HepG2 (cell line): ENCODE measurements at regions not wholly inside any gene's neighbourhood (a gene's known extent, or its start where the extent isn't known, plus 50 kb on each side); places are given as distances from the start of the nearest gene placed in this dataset.

ENCODE experiments used
- ATAC-seq: fragments of 200-7000 bp; cut with Tn5 transposase; 3 replicates; pipeline ENCODE4 v1.9.1; 2020; ENCODE audit warnings: mild to moderate bottlenecking, moderate library complexity
- BruUV-seq: library from RNA; stranded (reverse); fragments of 400-500 nt; replicated peaks from 2 replicates; lab custom pipeline; 2021; lab: Mats Ljungman, UMichigan
- CTCF ChIA-PET: fragments of 300-600 bp; formaldehyde crosslinking; extraction: SDS; loops from one replicate; lab custom pipeline; 2021; ENCODE audit warnings: low total read pairs, inconsistent platforms, low intra/inter-chr PET ratio; lab: Yijun Ruan, JAX
- POLR2A ChIA-PET: fragments of 350-600 bp; sonication (Branson Sonifier 250); formaldehyde crosslinking; loops from one replicate; lab custom pipeline; 2020; ENCODE audit warnings: antibody characterized with exemption, inconsistent platforms; lab: Yijun Ruan, JAX
- DNase-seq: peaks from one replicate; pipeline ENCODE4 v3.0.0-alpha.2; 2015; ENCODE audit warnings: low spot score
- FAIRE-seq: peaks from 3 replicates; lab custom pipeline; 2011; peaks lifted over from hg19 to GRCh38; lab: Jason Lieb, UNC
- H2AFZ ChIP-seq: one replicate; pipeline ENCODE4 v1.6.1; 2011; ENCODE audit warnings: low read length, inconsistent platforms
- H3K27ac ChIP-seq: fragments of 300-600 bp; 3 replicates; pipeline ENCODE4 v1.8.0; 2011; ENCODE audit warnings: mixed run types, mild to moderate bottlenecking, mixed read lengths, low read length, inconsistent platforms; ENCODE audit not compliant: insufficient read depth; ENCODE audit errors: extremely low read length
- H3K27me3 ChIP-seq, 2 experiments: fragments of 200-600 bp in 1 of 2; 2 replicates in 1 of 2; 3 replicates in 1 of 2; pipeline versions ENCODE4 v1.6.0 to v1.8.0; 2011; ENCODE audit warnings: low read length in 2 of 2, mild to moderate bottlenecking in 2 of 2, moderate library complexity in 2 of 2, inconsistent platforms in 1 of 2; ENCODE audit not compliant: insufficient read depth in 2 of 2, control insufficient read depth in 1 of 2
- H3K36me3 ChIP-seq, 2 experiments: fragments of 200-600 bp in 1 of 2; replicated peaks in 1 of 2; 2 replicates in 1 of 2; 3 replicates in 1 of 2; pipeline versions ENCODE4 v1.5.1 to v1.8.0; 2011; ENCODE audit warnings: low read length in 2 of 2, inconsistent platforms in 1 of 2; ENCODE audit not compliant: insufficient read depth in 2 of 2, control insufficient read depth in 1 of 2
- H3K4me1 ChIP-seq: 2 replicates; pipeline ENCODE4 v1.5.1; 2012; ENCODE audit warnings: low read length, inconsistent platforms; ENCODE audit not compliant: insufficient read depth
- H3K4me2 ChIP-seq: 2 replicates; pipeline ENCODE4 v1.6.0; 2011; ENCODE audit warnings: low read depth, low read length, inconsistent platforms
- H3K4me3 ChIP-seq, 3 experiments: fragments of 200-600 bp in 1 of 3; sonication (generic), shearing (Covaris generic) in 1 of 3; replicated peaks in 1 of 3; 2 replicates each; pipeline ENCODE4 v1.5.1; 2011 to 2016; ENCODE audit warnings: low read length in 3 of 3, inconsistent platforms in 2 of 3, low read depth in 2 of 3, mild to moderate bottlenecking in 2 of 3, control low read depth in 1 of 3, mixed read lengths in 1 of 3; ENCODE audit not compliant: insufficient read depth in 1 of 3
- H3K79me2 ChIP-seq: one replicate; pipeline ENCODE4 v1.6.1; 2011; ENCODE audit warnings: low read length, inconsistent platforms; ENCODE audit not compliant: insufficient read depth
- H3K9ac ChIP-seq: 2 replicates; pipeline ENCODE4 v1.6.0; 2011; ENCODE audit warnings: mild to moderate bottlenecking, low read depth, low read length, inconsistent platforms; ENCODE audit not compliant: insufficient read depth
- H3K9me3 ChIP-seq: 2 replicates; pipeline ENCODE4 v1.5.1; 2012; ENCODE audit warnings: mild to moderate bottlenecking, low read length
- H4K20me1 ChIP-seq: 2 replicates; pipeline ENCODE4 v1.6.0; 2011; ENCODE audit warnings: inconsistent platforms, mild to moderate bottlenecking, low read length, moderate library complexity; ENCODE audit not compliant: insufficient read depth
- ATF7 ChIP-seq, 2 experiments: fragments of 450-650 bp in 1 of 2; sonication (generic) in 1 of 2; formaldehyde crosslinking in 1 of 2; IDR thresholded peaks; 2 replicates each; pipeline versions ENCODE4 v1.4.0 to v1.6.1; 2016 to 2020; ENCODE audit warnings: antibody characterized with exemption in 1 of 2, mild to moderate bottlenecking in 1 of 2, missing genetic modification reagents in 1 of 2
- ESRRA ChIP-seq: sonication (generic); formaldehyde crosslinking; IDR thresholded peaks from 2 replicates; pipeline ENCODE4 v1.5.1; 2020; ENCODE audit warnings: mild to moderate bottlenecking, low read depth, missing genetic modification reagents
- ETS1 ChIP-seq: sonication (generic); formaldehyde crosslinking; IDR thresholded peaks from 2 replicates; pipeline ENCODE4 v1.4.0; 2020; ENCODE audit warnings: missing genetic modification reagents
- FOXO1 ChIP-seq: sonication (generic); formaldehyde crosslinking; IDR thresholded peaks from 2 replicates; pipeline ENCODE4 v1.4.0; 2020; ENCODE audit warnings: missing genetic modification reagents
- HOXA7 ChIP-seq: sonication (generic); formaldehyde crosslinking; IDR thresholded peaks from 2 replicates; pipeline ENCODE4 v1.8.1; 2022; ENCODE audit warnings: mild to moderate bottlenecking, missing genetic modification reagents, moderate library complexity
- IRF2 ChIP-seq: IDR thresholded peaks from 2 replicates; pipeline ENCODE4 v1.6.1; 2018; ENCODE audit warnings: missing genetic modification reagents, missing compliant biosample characterization
- MAFG ChIP-seq: sonication (generic); formaldehyde crosslinking; IDR thresholded peaks from 2 replicates; pipeline ENCODE4 v1.5.1; 2020; ENCODE audit warnings: mild to moderate bottlenecking, missing genetic modification reagents
- MEF2D ChIP-seq: sonication (generic); formaldehyde crosslinking; IDR thresholded peaks from 2 replicates; pipeline ENCODE4 v1.5.1; 2020; ENCODE audit warnings: mild to moderate bottlenecking, missing genetic modification reagents
- NR2C2 ChIP-seq: sonication (generic); formaldehyde crosslinking; IDR thresholded peaks from 2 replicates; pipeline ENCODE4 v1.4.0; 2020; ENCODE audit warnings: missing genetic modification reagents, mild to moderate bottlenecking, moderate library complexity, borderline replicate concordance
- NRL ChIP-seq: sonication (generic); formaldehyde crosslinking; IDR thresholded peaks from 2 replicates; pipeline ENCODE4 v1.5.0; 2020; ENCODE audit warnings: missing genetic modification reagents, mild to moderate bottlenecking, moderate library complexity, borderline replicate concordance
- PPARG ChIP-seq: conservative IDR thresholded peaks from 2 replicates; pipeline ENCODE4 v1.6.1; 2016; ENCODE audit warnings: missing biosample characterization, missing genetic modification reagents
- PRMT3 ChIP-seq: sonication (generic); formaldehyde crosslinking; IDR thresholded peaks from 2 replicates; pipeline ENCODE4 v1.8.1; 2022; ENCODE audit warnings: low read depth, mild to moderate bottlenecking, moderate library complexity, missing genetic modification reagents, borderline replicate concordance
- RBM22 ChIP-seq: fragments of 200-400 bp; formaldehyde crosslinking; optimal IDR thresholded peaks from 2 replicates; pipeline ENCODE3; 2017; ENCODE audit warnings: mild to moderate bottlenecking, low read length, moderate library complexity
- SMAD9 ChIP-seq: sonication (generic); formaldehyde crosslinking; IDR thresholded peaks from 2 replicates; pipeline ENCODE4 v1.5.1; 2020; ENCODE audit warnings: mild to moderate bottlenecking, missing genetic modification reagents
- ZFP62 ChIP-seq: sonication (generic); formaldehyde crosslinking; IDR thresholded peaks from 2 replicates; pipeline ENCODE4 v1.4.0; 2020; ENCODE audit warnings: missing genetic modification reagents
- ZNF224 ChIP-seq: sonication (generic); formaldehyde crosslinking; IDR thresholded peaks from 2 replicates; pipeline ENCODE4 v1.5.0; 2020; ENCODE audit warnings: mild to moderate bottlenecking, missing genetic modification reagents
- ZNF333 ChIP-seq: sonication (generic); formaldehyde crosslinking; IDR thresholded peaks from 2 replicates; pipeline ENCODE4 v1.4.0; 2020; ENCODE audit warnings: mild to moderate bottlenecking, missing genetic modification reagents, borderline replicate concordance
- ZNF775 ChIP-seq: sonication (generic); formaldehyde crosslinking; IDR thresholded peaks from 2 replicates; pipeline ENCODE4 v1.4.0; 2020; ENCODE audit warnings: missing genetic modification reagents, mild to moderate bottlenecking, moderate library complexity, borderline replicate concordance
- ZNF788 ChIP-seq: sonication (generic); formaldehyde crosslinking; IDR thresholded peaks from 2 replicates; pipeline ENCODE4 v1.5.0; 2020; ENCODE audit warnings: mild to moderate bottlenecking, missing genetic modification reagents, borderline replicate concordance
- ZNF891 ChIP-seq: sonication (generic); formaldehyde crosslinking; IDR thresholded peaks from 2 replicates; pipeline ENCODE4 v1.5.0; 2020; ENCODE audit warnings: mild to moderate bottlenecking, missing genetic modification reagents
- WGBS: methylation state at CpG from one replicate; pipeline ENCODE4 v1.1.6; 2017; ENCODE audit warnings: low lambda C conversion rate; 5-methylcytosine and 5-hydroxymethylcytosine counted together
- in situ Hi-C: cut with HindIII; loops from 2 replicates; pipeline ENCODE4 v1.10.0; 2017; ENCODE audit warnings: low pct_unique_long_range_greater_than_20kb; ENCODE audit not compliant: extremely low pct_ligation_motif_present
- intact Hi-C: fragments of 100-400 bp; cut with micrococcal nuclease; formaldehyde crosslinking; loops from one replicate; pipeline ENCODE4 v1.10.0; 2022; ENCODE audit not compliant: unreplicated experiment

- in situ Hi-C loops = loop anchor here (10.0 kb wide), 2 partner anchors 261 to 1191 kb away; no protein-coding TSS in a partner anchor
- no TSS peak for BruUV-seq
- no peak for ATAC-seq
- no peak overlapping the region for H3K27ac ChIP-seq
- 0 out of 2 replicates have a peak, but pooled peaks cover 3% of the 10 kb centered on the region for H3K9me3 ChIP-seq
- DNase-seq = no peak
- TF ChIP-seq ATF7 (IDR thresholded peaks at IDR 0.05) (peak; percentile 67), ATF7 (CRISPR knock-in tag; IDR thresholded peaks at IDR 0.05) (no peak), NRL (no peak)
- TF ChIP-seq, all 625 proteins: peak for 1
- no peak for FAIRE-seq
- H3K36me3 ChIP-seq = no peaks in the 10 kb centered on the region
- H3K27me3 ChIP-seq = no peaks in the 10 kb centered on the region
- H2AFZ ChIP-seq = no peak overlapping the region
- no peak overlapping the region for H3K4me2 ChIP-seq
- WGBS = 86% methylated on average over 2 of the region's 2 CpGs
- intact Hi-C loops = loop anchor here (10.0 kb wide), 2 partner anchors 61 to 189 kb away; no protein-coding TSS in a partner anchor
- peaks cover 35% of the 10 kb centered on the region for H3K4me1 ChIP-seq
- POLR2A ChIA-PET = no interaction called here
- no peaks in the 10 kb centered on the region for H4K20me1 ChIP-seq
- H3K79me2 ChIP-seq = no peaks in the 10 kb centered on the region
- CTCF ChIA-PET = no interaction called here
- no peak overlapping the region for H3K9ac ChIP-seq
- no peak overlapping the region for H3K4me3 ChIP-seq
Observed at GRCh38 chr13:74023484-74023883, 110.7 kb downstream of the KLF12 start.

- Histone ChIP-seq H3K27ac (no peak overlapping the region), H3K79me2 (no peaks in the 10 kb centered on the region), H3K9me3 (0 out of 2 replicates have a peak, but pooled peaks cover 3% of the 10 kb centered on the region), H3K27me3 (no peaks in the 10 kb centered on the region), H2AFZ (no peak overlapping the region), H3K36me3 (no peaks in the 10 kb centered on the region), H3K9ac (no peak overlapping the region), H4K20me1 (no peaks in the 10 kb centered on the region), H3K4me2 (no peak overlapping the region), H3K4me1 (peaks cover 28% of the 10 kb centered on the region), H3K4me3 (no peak overlapping the region)
- no TSS peak for BruUV-seq
- ChIA-PET CTCF (no interaction called here), POLR2A (no interaction called here)
- in situ Hi-C loops (loop anchor here (10.0 kb wide), 2 partner anchors 263 to 1193 kb away; no protein-coding TSS in a partner anchor), intact Hi-C loops (loop anchor here (10.0 kb wide), 2 partner anchors 63 to 187 kb away; no protein-coding TSS in a partner anchor)
- ATAC-seq (no peak), FAIRE-seq (no peak), DNase-seq (no peak)
- WGBS = 32% methylated on average over 2 of the region's 2 CpGs
- no peak for TF ChIP-seq HOXA7 (CRISPR knock-in tag)
- no peak for TF ChIP-seq ZNF333 (CRISPR knock-in tag)
- no peak for TF ChIP-seq ZNF891 (CRISPR knock-in tag)
- no peak for TF ChIP-seq ZNF788
- TF ChIP-seq RBM22 = no peak
- no peak for TF ChIP-seq ESRRA (CRISPR knock-in tag)
- no peak for TF ChIP-seq ZFP62 (CRISPR knock-in tag)
- no peak for TF ChIP-seq MEF2D (CRISPR knock-in tag)
- TF ChIP-seq PRMT3 (CRISPR knock-in tag) = no peak
- TF ChIP-seq ETS1 (CRISPR knock-in tag) = no peak
- TF ChIP-seq PPARG (CRISPR knock-in tag) = no peak
- TF ChIP-seq ZNF775 = no peak
- TF ChIP-seq ZNF224 (CRISPR knock-in tag) = no peak
- no peak for TF ChIP-seq MAFG (CRISPR knock-in tag)
- TF ChIP-seq IRF2 (CRISPR knock-in tag) = no peak
- no peak for TF ChIP-seq SMAD9 (CRISPR knock-in tag)
- TF ChIP-seq FOXO1 (CRISPR knock-in tag) = no peak
- no peak for TF ChIP-seq NR2C2 (CRISPR knock-in tag)
Observed at GRCh38 chr13:74021505-74021904, 112.7 kb downstream of the KLF12 start.
